ENCODE measurements at regions not wholly inside any gene's neighbourhood (a gene's known extent, or its start where the extent isn't known, plus 50 kb on each side); places are given as distances from the start of the nearest gene placed in this dataset.

- no peak for TF ChIP-seq POLR2A (IDR thresholded peaks at IDR 0.05; ENCODE audit: low read depth, low read length)
- no peak for TF ChIP-seq TAF1 (IDR thresholded peaks at IDR 0.05; ENCODE audit: low read depth, low read length)
- TF ChIP-seq POLR2AphosphoS5 (IDR thresholded peaks at IDR 0.05; ENCODE audit: low read depth, low read length) = no peak
These were observed 360.5 kb downstream of the EPHA4 start for GRCh38 chr2:221211653-221212052.
